Thyroid gland (tissue), 4 donors: ENCODE measurements at regions not wholly inside any gene's neighbourhood (a gene's known extent, or its start where the extent isn't known, plus 50 kb on each side); places are given as distances from the start of the nearest gene placed in this dataset.

ENCODE experiments used
- POLR2A ChIP-seq, 2 donors: fragments of 450-650 bp; IDR thresholded peaks; one replicate each; pipeline ENCODE4 v1.6.1; 2017; ENCODE audit warnings: antibody characterized with exemption in 2 of 2, mild to moderate bottlenecking in 2 of 2, moderate library complexity in 1 of 2
- TF ChIP-seq, protein P1 (sequence below), 6 experiments: fragments of 200-600 bp in 3 of 6; fragments of 450-650 bp in 3 of 6; sonication (generic) in 3 of 6; IDR thresholded peaks; one replicate each; pipeline ENCODE4 v1.5.1; 2016 to 2019; ENCODE audit warnings: antibody characterized with exemption in 6 of 6, mild to moderate bottlenecking in 2 of 6, inconsistent platforms in 1 of 6, moderate library complexity in 1 of 6

DNA sequence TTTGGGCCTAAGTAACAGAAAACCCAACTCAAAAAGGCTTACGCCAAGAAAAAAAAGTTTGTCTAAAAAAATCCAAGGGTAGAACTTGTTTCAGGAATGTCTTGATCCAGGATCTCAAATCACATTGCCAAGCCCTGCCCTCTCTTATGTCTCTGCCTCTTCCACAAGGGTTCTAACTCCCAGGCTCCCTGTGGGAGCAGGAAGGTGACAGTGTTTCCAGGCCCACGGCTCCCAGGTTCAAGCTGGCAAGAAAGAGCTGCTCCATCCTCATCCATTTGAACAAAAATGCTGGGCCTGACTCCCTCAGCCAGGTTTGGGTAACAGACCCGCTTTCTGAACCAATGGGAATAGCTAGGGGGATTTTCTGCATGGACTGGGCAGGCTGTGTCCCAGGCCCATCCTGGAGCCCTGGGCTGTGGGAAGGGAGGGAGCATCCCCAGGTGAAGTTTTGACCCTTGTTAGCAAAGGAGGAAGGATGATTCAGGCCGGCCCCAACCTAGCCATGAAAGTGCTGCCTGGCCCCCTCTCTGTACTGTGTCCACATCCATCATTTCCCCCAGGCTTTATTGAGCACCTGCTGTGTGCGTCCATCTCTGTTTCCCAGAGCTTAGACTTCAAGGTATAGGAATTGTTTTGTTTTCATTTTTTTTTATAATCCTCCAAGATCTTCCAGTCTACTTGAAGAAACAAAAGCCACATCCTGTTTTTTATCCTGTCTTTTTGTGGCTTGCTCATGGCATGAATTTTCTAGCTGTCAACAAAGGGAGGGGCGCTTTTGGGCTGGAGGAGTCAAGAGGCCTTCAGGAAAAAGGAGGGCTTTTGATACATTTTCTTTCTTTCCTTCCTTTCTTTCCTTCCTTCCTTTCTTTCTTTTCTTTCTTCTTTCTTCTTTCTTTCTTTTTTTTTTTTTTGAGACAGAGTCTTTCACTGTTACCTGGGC lies 159.8 kb downstream of the TFAP2C start:
- TF ChIP-seq POLR2A (IDR thresholded peaks at IDR 0.05): no peak
- TF ChIP-seq, protein P1, sequence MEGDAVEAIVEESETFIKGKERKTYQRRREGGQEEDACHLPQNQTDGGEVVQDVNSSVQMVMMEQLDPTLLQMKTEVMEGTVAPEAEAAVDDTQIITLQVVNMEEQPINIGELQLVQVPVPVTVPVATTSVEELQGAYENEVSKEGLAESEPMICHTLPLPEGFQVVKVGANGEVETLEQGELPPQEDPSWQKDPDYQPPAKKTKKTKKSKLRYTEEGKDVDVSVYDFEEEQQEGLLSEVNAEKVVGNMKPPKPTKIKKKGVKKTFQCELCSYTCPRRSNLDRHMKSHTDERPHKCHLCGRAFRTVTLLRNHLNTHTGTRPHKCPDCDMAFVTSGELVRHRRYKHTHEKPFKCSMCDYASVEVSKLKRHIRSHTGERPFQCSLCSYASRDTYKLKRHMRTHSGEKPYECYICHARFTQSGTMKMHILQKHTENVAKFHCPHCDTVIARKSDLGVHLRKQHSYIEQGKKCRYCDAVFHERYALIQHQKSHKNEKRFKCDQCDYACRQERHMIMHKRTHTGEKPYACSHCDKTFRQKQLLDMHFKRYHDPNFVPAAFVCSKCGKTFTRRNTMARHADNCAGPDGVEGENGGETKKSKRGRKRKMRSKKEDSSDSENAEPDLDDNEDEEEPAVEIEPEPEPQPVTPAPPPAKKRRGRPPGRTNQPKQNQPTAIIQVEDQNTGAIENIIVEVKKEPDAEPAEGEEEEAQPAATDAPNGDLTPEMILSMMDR (IDR thresholded peaks at IDR 0.05): no peak
